BE2C (cell line): ENCODE measurements at regions not wholly inside any gene's neighbourhood (a gene's known extent, or its start where the extent isn't known, plus 50 kb on each side); places are given as distances from the start of the nearest gene placed in this dataset.

Experiments
- DNase-seq: peaks from one replicate; pipeline ENCODE4 v3.0.0-alpha.2; 2020
- H3K27me3 ChIP-seq: fragments of 250-450 bp; sonication (Bioruptor Pico); 2 replicates; pipeline ENCODE4 v1.5.1; 2020; ENCODE audit warnings: mild to moderate bottlenecking
- H3K36me3 ChIP-seq: fragments of 250-450 bp; sonication (Bioruptor Pico); 2 replicates; pipeline ENCODE4 v1.5.1; 2020; ENCODE audit warnings: mild to moderate bottlenecking
- H3K4me1 ChIP-seq: fragments of 250-450 bp; sonication (Bioruptor Pico); 2 replicates; pipeline ENCODE4 v1.5.1; 2020
- H3K4me3 ChIP-seq: 2 replicates; pipeline ENCODE4 v1.5.1; 2011; ENCODE audit warnings: low read depth, low read length
- H3K9me3 ChIP-seq: fragments of 250-450 bp; sonication (Bioruptor Pico); 2 replicates; pipeline ENCODE4 v1.5.1; 2020
- CTCF ChIP-seq: IDR thresholded peaks from 2 replicates; pipeline ENCODE4 v1.5.1; 2012; ENCODE audit warnings: mild to moderate bottlenecking, low read depth, low read length

- no peak for DNase-seq
- Histone ChIP-seq H3K4me1 (no peaks in the 10 kb centered on the region; the same call in 1 of the 2 replicates), H3K27me3 (no peaks in the 10 kb centered on the region), H3K4me3 (no peak overlapping the region), H3K36me3 (no peaks in the 10 kb centered on the region), H3K9me3 (no peaks in the 10 kb centered on the region)
- no peak for TF ChIP-seq CTCF
Measured at GRCh38 chr11:45041596-45041995, 90.9 kb upstream of the TP53I11 start.

- TF ChIP-seq CTCF = no peak
- no peaks in the 10 kb centered on the region for H3K9me3 ChIP-seq
- H3K4me3 ChIP-seq = no peak overlapping the region
- H3K4me1 ChIP-seq = no peaks in the 10 kb centered on the region; the same call in 1 of the 2 replicates
- peak; percentile 28 for DNase-seq
- no peaks in the 10 kb centered on the region for H3K36me3 ChIP-seq
- H3K27me3 ChIP-seq = no peaks in the 10 kb centered on the region
Measured at GRCh38 chr11:45042560-45042959, 91.9 kb upstream of the TP53I11 start.

- Histone ChIP-seq H3K4me1 (peaks cover 5% of the 10 kb centered on the region), H3K36me3 (no peaks in the 10 kb centered on the region), H3K4me3 (no peak overlapping the region), H3K27me3 (no peaks in the 10 kb centered on the region), H3K9me3 (no peaks in the 10 kb centered on the region)
- no peak for TF ChIP-seq CTCF
- DNase-seq = no peak
Measured at GRCh38 chr11:45043755-45044475, 93.2 kb upstream of the TP53I11 start.

- H3K4me1 ChIP-seq = peaks cover 11% of the 10 kb centered on the region
- TF ChIP-seq CTCF = no peak
- no peaks in the 10 kb centered on the region for H3K36me3 ChIP-seq
- DNase-seq = no peak
- H3K9me3 ChIP-seq = no peaks in the 10 kb centered on the region
- H3K27me3 ChIP-seq = no peaks in the 10 kb centered on the region
- no peak overlapping the region for H3K4me3 ChIP-seq
Measured at GRCh38 chr11:45045683-45046471, 95.2 kb upstream of the TP53I11 start.

GRCh38 chr11:45048313-45048841, 97.7 kb upstream of the TP53I11 start:
- Histone ChIP-seq H3K9me3 (no peaks in the 10 kb centered on the region), H3K4me3 (no peak overlapping the region), H3K27me3 (no peaks in the 10 kb centered on the region), H3K36me3 (no peaks in the 10 kb centered on the region), H3K4me1 (peaks cover 11% of the 10 kb centered on the region)
- no peak for DNase-seq
- no peak for TF ChIP-seq CTCF
